ENCODE measurements at regions not wholly inside any gene's neighbourhood (a gene's known extent, or its start where the extent isn't known, plus 50 kb on each side); places are given as distances from the start of the nearest gene placed in this dataset.

DNA sequence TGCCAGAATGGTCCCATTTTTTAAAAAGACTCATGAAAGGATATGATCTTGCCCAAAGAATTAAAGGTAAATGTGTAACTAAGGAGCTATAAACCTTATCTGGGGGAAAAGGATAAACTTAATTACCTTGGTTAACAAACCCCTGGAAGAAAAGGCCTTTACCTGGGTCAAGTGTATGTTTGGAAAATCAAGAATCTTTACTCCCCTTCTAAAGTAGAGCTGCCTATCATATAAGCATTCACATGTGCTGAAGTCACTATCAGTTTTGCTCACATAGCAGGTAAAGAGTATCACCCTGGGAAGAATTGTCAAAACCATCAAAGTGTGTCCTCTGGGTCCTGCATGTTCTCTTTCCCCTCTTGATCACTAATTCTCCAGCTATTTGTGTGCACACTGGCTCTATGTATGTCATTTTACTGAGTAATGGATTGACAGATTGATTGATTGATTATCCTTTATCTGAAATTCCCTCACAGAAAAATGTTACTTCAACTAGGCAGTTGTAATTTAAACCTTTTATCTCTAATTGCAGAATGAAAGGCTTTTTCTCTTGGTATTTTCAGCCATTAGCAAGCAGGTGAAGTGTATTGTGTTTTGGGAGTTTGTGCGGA is 199.4 kb downstream of the NOL4 start:
- H3K27me3 ChIP-seq, result no peaks in the 10 kb centered on the region
- DNase-seq, result no peak
- no peak overlapping the region for H3K27ac ChIP-seq
- no peaks in the 10 kb centered on the region for H3K36me3 ChIP-seq
- no peak overlapping the region for H3K4me3 ChIP-seq
- H3K4me1 ChIP-seq, result no peaks in the 10 kb centered on the region
- no peak for ATAC-seq
- TF ChIP-seq, protein P1, sequence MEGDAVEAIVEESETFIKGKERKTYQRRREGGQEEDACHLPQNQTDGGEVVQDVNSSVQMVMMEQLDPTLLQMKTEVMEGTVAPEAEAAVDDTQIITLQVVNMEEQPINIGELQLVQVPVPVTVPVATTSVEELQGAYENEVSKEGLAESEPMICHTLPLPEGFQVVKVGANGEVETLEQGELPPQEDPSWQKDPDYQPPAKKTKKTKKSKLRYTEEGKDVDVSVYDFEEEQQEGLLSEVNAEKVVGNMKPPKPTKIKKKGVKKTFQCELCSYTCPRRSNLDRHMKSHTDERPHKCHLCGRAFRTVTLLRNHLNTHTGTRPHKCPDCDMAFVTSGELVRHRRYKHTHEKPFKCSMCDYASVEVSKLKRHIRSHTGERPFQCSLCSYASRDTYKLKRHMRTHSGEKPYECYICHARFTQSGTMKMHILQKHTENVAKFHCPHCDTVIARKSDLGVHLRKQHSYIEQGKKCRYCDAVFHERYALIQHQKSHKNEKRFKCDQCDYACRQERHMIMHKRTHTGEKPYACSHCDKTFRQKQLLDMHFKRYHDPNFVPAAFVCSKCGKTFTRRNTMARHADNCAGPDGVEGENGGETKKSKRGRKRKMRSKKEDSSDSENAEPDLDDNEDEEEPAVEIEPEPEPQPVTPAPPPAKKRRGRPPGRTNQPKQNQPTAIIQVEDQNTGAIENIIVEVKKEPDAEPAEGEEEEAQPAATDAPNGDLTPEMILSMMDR (IDR thresholded peaks at IDR 0.05), result no peak
- H3K9me3 ChIP-seq, result no peaks in the 10 kb centered on the region
- intact Hi-C loops (cut with DNase I), result no loop called here

DNA sequence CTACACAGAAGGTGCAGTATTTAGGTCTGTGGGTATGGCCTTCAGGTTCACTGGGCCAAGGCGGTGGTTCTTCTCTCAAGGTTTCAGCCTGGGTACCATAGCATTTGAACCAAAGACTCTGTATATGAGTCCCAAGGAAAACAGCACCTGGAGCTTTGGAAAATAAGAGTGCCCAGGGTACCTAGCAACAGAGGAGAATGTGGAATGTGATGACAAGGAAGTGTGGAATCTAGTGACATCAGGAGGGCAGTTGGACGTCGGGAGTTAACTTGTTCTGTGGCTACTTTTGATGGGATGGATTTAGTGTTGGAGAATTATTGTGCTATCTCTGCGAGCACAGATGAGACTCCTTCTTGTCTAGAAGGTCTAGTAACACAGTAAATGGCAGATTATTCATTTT is 201.2 kb downstream of the NOL4 start:
- intact Hi-C loops (cut with DNase I), result no loop called here

DNA sequence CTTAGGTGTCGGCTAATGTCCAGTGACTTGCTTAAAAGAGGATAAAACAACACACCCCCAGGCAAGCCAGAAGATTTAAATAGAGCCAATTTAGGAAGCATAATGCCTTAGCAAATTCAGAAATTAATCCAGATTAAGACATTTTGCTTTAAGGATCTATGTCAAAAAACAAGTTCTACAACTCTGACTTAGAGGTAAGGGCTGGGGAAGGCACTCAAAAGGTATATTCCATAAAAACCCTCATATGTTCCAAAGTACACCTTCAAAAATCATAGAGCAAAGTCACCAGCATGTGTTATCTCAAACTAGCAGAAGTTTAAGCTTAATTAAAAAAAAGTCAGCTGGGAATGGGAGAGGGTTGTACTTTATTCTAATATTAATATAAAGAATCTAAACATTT is 206.4 kb downstream of the NOL4 start:
- H3K27ac ChIP-seq, result no peak overlapping the region
- H3K9me3 ChIP-seq, result no peaks in the 10 kb centered on the region
- intact Hi-C loops (cut with DNase I), result no loop called here
- DNase-seq, result no peak
- H3K4me1 ChIP-seq, result no peaks in the 10 kb centered on the region
- H3K36me3 ChIP-seq, result no peaks in the 10 kb centered on the region
- no peak for ATAC-seq
- TF ChIP-seq, protein P1 (IDR thresholded peaks at IDR 0.05), result no peak
- no peaks in the 10 kb centered on the region for H3K27me3 ChIP-seq
- H3K4me3 ChIP-seq, result no peak overlapping the region

More for the DNA sequence above, 201.2 kb downstream of the NOL4 start:
- no peaks in the 10 kb centered on the region for H3K9me3 ChIP-seq
- ATAC-seq (no peak), DNase-seq (no peak)
- H3K4me3 ChIP-seq, result no peak overlapping the region
- H3K27me3 ChIP-seq, result no peaks in the 10 kb centered on the region
- H3K4me1 ChIP-seq, result no peaks in the 10 kb centered on the region
- H3K27ac ChIP-seq, result no peak overlapping the region
- TF ChIP-seq, protein P1 (IDR thresholded peaks at IDR 0.05), result no peak
- no peaks in the 10 kb centered on the region for H3K36me3 ChIP-seq

DNA sequence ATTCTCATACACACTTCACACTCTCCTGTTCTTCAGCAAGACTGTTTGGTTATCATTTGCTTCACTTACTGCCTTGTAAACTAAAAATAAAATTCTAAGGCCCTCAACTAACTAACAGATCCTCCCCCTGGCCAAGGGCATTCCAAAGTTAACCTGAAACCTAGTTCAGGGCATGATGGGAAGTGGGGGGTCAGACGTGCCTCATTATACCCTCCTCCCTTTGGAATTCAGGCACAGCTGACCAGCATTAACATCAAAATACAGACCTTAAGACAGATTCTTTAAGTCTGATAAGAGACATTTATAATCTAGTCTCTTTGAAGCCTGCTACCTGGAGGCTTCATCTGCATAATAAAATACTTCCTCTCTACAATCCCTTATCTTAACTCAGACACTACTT is 221.0 kb downstream of the NOL4 start:
- no peak overlapping the region for H3K27ac ChIP-seq
- H3K36me3 ChIP-seq, result no peaks in the 10 kb centered on the region
- no peaks in the 10 kb centered on the region for H3K27me3 ChIP-seq
- intact Hi-C loops (cut with DNase I), result no loop called here
- ATAC-seq, result no peak
- TF ChIP-seq, protein P1 (IDR thresholded peaks at IDR 0.05), result no peak
- H3K4me1 ChIP-seq, result no peaks in the 10 kb centered on the region
- no peak overlapping the region for H3K4me3 ChIP-seq
- no peaks in the 10 kb centered on the region for H3K9me3 ChIP-seq
- no peak for DNase-seq

DNA sequence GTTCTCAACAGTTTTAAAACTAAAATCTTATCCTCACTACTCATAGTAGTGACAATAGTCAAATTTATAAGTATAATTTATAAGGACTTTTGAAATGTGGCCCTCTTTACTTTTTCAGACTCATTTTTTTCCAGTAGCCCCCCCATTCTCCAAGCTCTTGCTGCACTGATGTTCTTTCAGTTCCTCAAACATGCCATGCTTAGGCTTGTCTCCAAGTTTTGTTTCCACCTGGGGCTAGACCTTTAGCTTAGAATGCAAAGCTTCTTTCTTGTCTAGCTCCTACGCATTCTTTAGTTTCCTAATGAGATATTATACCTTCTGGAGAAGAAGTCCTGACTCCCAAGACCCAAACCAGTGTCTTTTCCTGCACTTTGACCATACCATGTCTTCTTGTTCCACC is 222.6 kb downstream of the NOL4 start:
- intact Hi-C loops (cut with DNase I), result no loop called here
- H3K4me3 ChIP-seq, result no peak overlapping the region
- no peaks in the 10 kb centered on the region for H3K4me1 ChIP-seq
- no peak overlapping the region for H3K27ac ChIP-seq
- no peaks in the 10 kb centered on the region for H3K9me3 ChIP-seq
- no peaks in the 10 kb centered on the region for H3K36me3 ChIP-seq
- H3K27me3 ChIP-seq, result no peaks in the 10 kb centered on the region
- ATAC-seq (no peak), DNase-seq (no peak)
- TF ChIP-seq, protein P1 (IDR thresholded peaks at IDR 0.05), result no peak

Measured in left lung (tissue), 4 donors.